Activated T-cell treated with anti-CD3 and anti-CD28 coated beads, Interleukin-2, amount 50 U/mL, for 4 hours (primary cell): ENCODE measurements at regions not wholly inside any gene's neighbourhood (a gene's known extent, or its start where the extent isn't known, plus 50 kb on each side); places are given as distances from the start of the nearest gene placed in this dataset.
"Not testable (repeated sequence)": the region's sequence is repeated elsewhere in the genome, so short reads cannot be mapped to it uniquely, and the experiment has no call there.

ENCODE experiments used
- ATAC-seq, 2 donors: fragments of 200-7000 bp; cut with Tn5 transposase; one replicate each; pipeline ENCODE4 v1.10.0; 2021
- DNase-seq: peaks from one replicate; pipeline ENCODE4 v3.0.0-alpha.2; 2020
- H3K27me3 Mint-ChIP-seq: one replicate; pipeline ENCODE4 v1.8.0; 2021; ENCODE audit warnings: low read depth, mixed read lengths
- H3K36me3 Mint-ChIP-seq: one replicate; pipeline ENCODE4 v1.8.0; 2022; ENCODE audit warnings: mixed read lengths; ENCODE audit not compliant: insufficient read depth
- H3K4me1 Mint-ChIP-seq: one replicate; pipeline ENCODE4 v1.8.0; 2021; ENCODE audit warnings: low read depth, mixed read lengths
- H3K4me3 Mint-ChIP-seq: one replicate; pipeline ENCODE4 v1.8.0; 2021; ENCODE audit warnings: mild to moderate bottlenecking, moderate library complexity, mixed read lengths
- H3K9me3 Mint-ChIP-seq: one replicate; pipeline ENCODE4 v1.8.0; 2021; ENCODE audit warnings: mixed read lengths

- no peak for ATAC-seq
- no peaks in the 10 kb centered on the region for H3K4me1 Mint-ChIP-seq
Measured at GRCh38 chrY:18993480-18993879, 219.9 kb upstream of the HSFY2 start.

GRCh38 chrY:18992684-18993083 lies 219.1 kb upstream of the HSFY2 start:
- not testable (repeated sequence) for H3K27me3 Mint-ChIP-seq, ATAC-seq, H3K36me3 Mint-ChIP-seq, H3K4me1 Mint-ChIP-seq, H3K4me3 Mint-ChIP-seq, H3K9me3 Mint-ChIP-seq, DNase-seq

More at GRCh38 chrY:18993480-18993879, 219.9 kb upstream of the HSFY2 start:
- Mint-ChIP-seq H3K36me3 (no peaks in the 10 kb centered on the region), H3K9me3 (no peaks in the 10 kb centered on the region), H3K4me3 (no peak overlapping the region), H3K27me3 (no peaks in the 10 kb centered on the region)
- DNase-seq = no peak

GRCh38 chrY:18989356-18989755 lies 215.8 kb upstream of the HSFY2 start:
- Mint-ChIP-seq H3K27me3 (no peaks in the 10 kb centered on the region), H3K4me3 (no peak overlapping the region), H3K9me3 (no peaks in the 10 kb centered on the region), H3K36me3 (no peaks in the 10 kb centered on the region), H3K4me1 (no peaks in the 10 kb centered on the region)
- ATAC-seq (no peak), DNase-seq (no peak)

DNA sequence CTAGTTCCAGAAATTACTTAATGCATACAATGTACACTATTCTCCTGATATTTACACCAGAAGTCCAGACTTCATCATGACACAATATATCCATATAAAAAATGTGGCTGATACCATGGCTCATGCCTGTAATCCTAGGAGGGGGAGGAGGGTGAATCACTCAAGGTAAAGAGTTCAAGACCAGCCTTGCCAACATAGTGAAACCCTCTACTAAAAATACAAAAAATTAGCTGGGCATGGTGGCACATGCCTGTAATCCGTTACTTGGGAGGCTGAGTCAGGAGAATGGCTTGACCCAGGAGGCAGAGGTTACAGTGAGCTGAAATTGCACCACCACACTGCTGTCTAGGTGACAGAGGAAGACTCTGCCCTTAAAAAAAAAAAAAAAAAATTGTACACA lies 192.5 kb upstream of the HSFY2 start:
- no peak for DNase-seq
- Mint-ChIP-seq H3K9me3 (peaks cover 7% of the 10 kb centered on the region), H3K4me1 (no peaks in the 10 kb centered on the region), H3K4me3 (no peak overlapping the region), H3K36me3 (no peaks in the 10 kb centered on the region), H3K27me3 (no peaks in the 10 kb centered on the region)
- no peak for ATAC-seq

GRCh38 chrY:18958846-18959245 lies 185.3 kb upstream of the HSFY2 start:
- no peak for DNase-seq
- Mint-ChIP-seq H3K36me3 (no peaks in the 10 kb centered on the region), H3K4me1 (no peaks in the 10 kb centered on the region), H3K9me3 (peaks cover 26% of the 10 kb centered on the region), H3K27me3 (no peaks in the 10 kb centered on the region), H3K4me3 (no peak overlapping the region)
- ATAC-seq = no peak

DNA sequence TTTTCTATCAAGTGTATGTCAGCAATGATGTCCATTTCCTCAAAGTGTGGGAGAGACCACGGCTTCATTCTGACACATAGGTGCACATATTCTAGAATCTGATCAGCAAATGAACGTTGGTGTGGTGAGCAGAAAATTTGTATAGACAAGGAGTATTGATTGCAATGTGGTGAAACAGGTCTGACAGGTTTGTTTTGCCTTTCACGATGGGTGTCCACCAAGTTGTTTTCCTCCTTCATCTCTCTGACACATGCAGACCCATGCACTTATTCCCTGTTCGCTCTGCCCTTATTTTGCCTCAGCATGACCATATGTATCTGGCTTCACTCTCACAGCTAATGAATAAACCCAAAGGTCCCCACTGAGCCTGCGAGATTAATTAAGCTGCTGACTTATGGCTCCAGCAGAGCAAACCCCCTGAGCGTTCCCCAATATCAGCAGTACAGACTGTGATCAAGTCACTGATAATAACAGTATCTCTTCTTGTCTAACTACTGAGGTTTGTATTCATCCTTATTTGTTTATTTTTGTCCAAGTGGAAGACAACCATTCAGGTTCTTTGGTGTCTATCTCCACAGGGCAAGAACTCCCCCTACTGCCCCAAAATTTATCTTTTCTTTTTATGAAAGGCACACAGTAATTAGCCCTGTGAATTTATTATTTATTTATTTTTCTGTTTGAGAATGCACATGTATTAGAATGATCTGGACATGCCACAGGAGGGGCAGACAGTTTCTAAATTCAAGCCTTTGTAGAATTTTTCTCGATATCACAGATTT lies 178.3 kb upstream of the HSFY2 start:
- peaks cover 15% of the 10 kb centered on the region for H3K9me3 Mint-ChIP-seq
- no peak for DNase-seq

DNA sequence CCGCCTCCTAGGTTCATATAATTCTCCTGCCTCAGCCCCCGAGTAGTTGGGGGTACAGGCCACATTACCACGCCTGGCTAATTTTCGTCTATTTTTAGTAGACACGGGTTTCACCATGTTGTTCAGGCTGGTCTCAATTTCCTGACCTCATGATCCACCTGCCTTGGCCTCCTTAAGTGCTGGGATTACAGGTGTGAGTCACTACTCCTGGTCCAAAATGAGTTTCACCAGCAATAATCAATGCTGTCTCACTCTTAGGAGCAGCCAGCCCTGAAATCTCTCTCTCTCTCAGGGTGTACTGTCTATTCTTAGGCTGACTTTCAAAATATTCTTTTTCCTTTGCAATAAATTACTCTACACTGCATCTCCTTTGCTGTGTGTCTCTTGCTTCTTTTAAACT lies 177.5 kb upstream of the HSFY2 start:
- no peak for ATAC-seq
- H3K4me1 Mint-ChIP-seq = no peaks in the 10 kb centered on the region

More for the DNA sequence above, 178.3 kb upstream of the HSFY2 start:
- no peak overlapping the region for H3K4me3 Mint-ChIP-seq
- no peak for ATAC-seq
- H3K4me1 Mint-ChIP-seq = no peaks in the 10 kb centered on the region
- peaks cover 3% of the 10 kb centered on the region for H3K36me3 Mint-ChIP-seq
- no peaks in the 10 kb centered on the region for H3K27me3 Mint-ChIP-seq

GRCh38 chrY:18936831-18937230 lies 163.3 kb upstream of the HSFY2 start:
- Mint-ChIP-seq H3K27me3 (no peaks in the 10 kb centered on the region), H3K9me3 (no peaks in the 10 kb centered on the region), H3K36me3 (no peaks in the 10 kb centered on the region), H3K4me1 (no peaks in the 10 kb centered on the region), H3K4me3 (no peak overlapping the region)
- ATAC-seq (no peak), DNase-seq (no peak)

More for the DNA sequence above, 177.5 kb upstream of the HSFY2 start:
- H3K4me3 Mint-ChIP-seq = no peak overlapping the region
- H3K9me3 Mint-ChIP-seq = peaks cover 22% of the 10 kb centered on the region
- H3K27me3 Mint-ChIP-seq = no peaks in the 10 kb centered on the region
- H3K36me3 Mint-ChIP-seq = peaks cover 3% of the 10 kb centered on the region
- DNase-seq = no peak

- Mint-ChIP-seq H3K27me3 (no peaks in the 10 kb centered on the region), H3K9me3 (no peaks in the 10 kb centered on the region), H3K4me3 (no peak overlapping the region), H3K36me3 (no peaks in the 10 kb centered on the region), H3K4me1 (no peaks in the 10 kb centered on the region)
- ATAC-seq = no peak
- DNase-seq = no peak
Measured at GRCh38 chrY:18919256-18919655, 145.7 kb upstream of the HSFY2 start.

DNA sequence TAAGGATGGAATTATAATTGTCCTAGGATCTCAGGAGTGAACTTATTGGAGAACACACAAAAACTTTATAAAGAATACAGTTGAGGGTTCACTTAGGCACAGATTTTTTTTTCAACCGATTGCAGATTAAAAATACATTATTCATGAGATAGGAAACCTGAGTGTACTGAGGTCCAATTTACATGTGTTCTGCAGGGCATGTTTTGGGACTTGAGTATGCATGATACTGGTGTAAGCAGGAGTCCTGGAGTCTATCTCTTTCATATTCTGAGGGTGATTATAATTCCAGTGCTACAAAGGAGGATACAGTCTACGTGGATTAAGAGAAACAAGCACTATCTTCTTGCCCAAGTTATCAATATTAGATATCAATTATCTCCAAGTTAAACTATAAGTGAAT lies 139.3 kb upstream of the HSFY2 start:
- Mint-ChIP-seq H3K36me3 (no peaks in the 10 kb centered on the region), H3K4me1 (no peaks in the 10 kb centered on the region), H3K4me3 (no peak overlapping the region), H3K27me3 (no peaks in the 10 kb centered on the region), H3K9me3 (no peaks in the 10 kb centered on the region)
- no peak for DNase-seq
- no peak for ATAC-seq

DNA sequence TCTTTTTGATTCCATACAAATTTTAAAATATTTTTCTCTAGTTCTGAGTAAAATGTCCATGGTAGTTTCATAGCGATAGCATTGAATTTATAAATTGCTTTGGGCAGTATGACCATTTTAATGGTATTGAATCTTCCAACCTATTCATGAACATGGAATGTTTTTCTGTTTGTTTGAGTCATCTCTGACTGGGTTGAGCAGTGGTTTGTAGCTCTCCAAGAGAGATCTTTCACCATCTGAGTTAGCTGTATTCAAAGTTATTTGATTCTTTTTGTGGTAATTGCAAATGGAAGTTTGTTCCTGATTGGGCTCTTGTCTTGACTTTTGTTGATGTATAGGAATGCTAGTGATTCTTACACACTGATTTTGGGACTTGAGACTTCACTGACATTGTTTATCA lies 136.3 kb upstream of the HSFY2 start:
- no peaks in the 10 kb centered on the region for H3K36me3 Mint-ChIP-seq
- ATAC-seq = no peak
- no peaks in the 10 kb centered on the region for H3K4me1 Mint-ChIP-seq
- no peak for DNase-seq
- H3K27me3 Mint-ChIP-seq = no peaks in the 10 kb centered on the region
- H3K4me3 Mint-ChIP-seq = no peak overlapping the region
- H3K9me3 Mint-ChIP-seq = no peaks in the 10 kb centered on the region

DNA sequence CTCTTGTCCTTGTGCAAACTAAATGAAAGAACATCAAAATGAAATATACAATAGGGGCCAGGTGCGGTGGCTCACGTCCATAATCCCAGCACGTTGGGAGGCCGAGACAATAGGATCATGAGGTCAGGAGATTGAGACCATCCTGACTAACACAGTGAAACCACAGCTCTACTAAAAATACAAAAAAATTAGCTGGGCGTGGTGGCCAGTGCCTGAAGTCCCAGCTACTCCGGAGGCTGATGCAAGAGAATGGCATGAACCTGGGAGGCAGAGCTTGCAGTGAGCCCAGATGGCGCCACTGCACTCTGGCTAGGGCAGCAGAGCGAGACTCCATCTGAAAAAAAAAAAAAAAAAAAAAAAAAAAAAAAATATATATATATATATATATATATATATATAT lies 132.7 kb upstream of the HSFY2 start:
- H3K9me3 Mint-ChIP-seq, H3K27me3 Mint-ChIP-seq, H3K36me3 Mint-ChIP-seq, ATAC-seq, H3K4me1 Mint-ChIP-seq, H3K4me3 Mint-ChIP-seq, DNase-seq: not testable (repeated sequence)

GRCh38 chrY:18904296-18904695 lies 130.8 kb upstream of the HSFY2 start:
- Mint-ChIP-seq H3K4me1 (no peaks in the 10 kb centered on the region), H3K9me3 (no peaks in the 10 kb centered on the region), H3K36me3 (no peaks in the 10 kb centered on the region), H3K27me3 (no peaks in the 10 kb centered on the region), H3K4me3 (no peak overlapping the region)
- DNase-seq (no peak), ATAC-seq (no peak)

DNA sequence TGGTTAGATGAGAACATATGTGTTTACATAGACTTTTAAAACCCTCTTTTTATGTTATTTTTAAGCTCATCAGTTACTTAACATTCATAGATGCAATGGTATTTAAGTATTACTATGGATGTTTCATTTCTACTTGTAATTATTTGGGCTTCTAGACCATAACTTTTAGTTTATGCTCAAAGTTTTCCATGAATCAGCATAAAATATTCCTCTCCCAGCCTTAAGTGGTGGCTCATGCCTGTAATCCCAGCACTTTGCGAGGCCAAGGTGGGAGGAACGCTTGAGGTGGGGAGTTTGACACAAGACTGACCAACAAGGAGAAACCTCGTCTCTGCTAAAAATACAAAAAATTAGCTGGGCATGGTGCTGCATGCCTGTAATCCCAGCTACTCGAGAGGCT lies 118.5 kb upstream of the HSFY2 start:
- ATAC-seq = no peak
- Mint-ChIP-seq H3K36me3 (no peaks in the 10 kb centered on the region), H3K27me3 (no peaks in the 10 kb centered on the region), H3K9me3 (peaks cover 4% of the 10 kb centered on the region), H3K4me1 (no peaks in the 10 kb centered on the region), H3K4me3 (no peak overlapping the region)
- no peak for DNase-seq

DNA sequence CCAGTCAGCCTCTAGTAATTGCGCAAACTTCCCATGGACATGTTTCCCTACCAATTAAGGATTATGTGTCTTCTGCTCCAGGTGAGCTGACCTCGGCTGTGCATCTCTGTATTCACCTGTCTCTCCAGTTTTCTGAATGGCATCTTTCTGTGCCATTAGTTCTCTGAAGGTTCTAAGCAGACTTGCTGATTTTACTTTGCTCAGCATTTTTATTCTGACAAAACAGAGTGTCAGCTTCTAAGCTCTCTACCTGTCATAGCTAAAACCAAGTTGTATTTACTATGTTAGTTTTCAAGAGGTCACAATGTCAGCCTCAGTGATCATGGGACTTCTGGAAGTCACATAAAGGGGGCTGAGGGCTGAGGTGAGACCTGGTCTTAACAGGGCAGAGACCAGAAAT lies 116.0 kb upstream of the HSFY2 start:
- Mint-ChIP-seq H3K27me3 (no peaks in the 10 kb centered on the region), H3K4me1 (no peaks in the 10 kb centered on the region)

More for the DNA sequence above, 116.0 kb upstream of the HSFY2 start:
- Mint-ChIP-seq H3K9me3 (no peaks in the 10 kb centered on the region), H3K4me3 (no peak overlapping the region), H3K36me3 (no peaks in the 10 kb centered on the region)
- ATAC-seq (no peak), DNase-seq (no peak)
